Upper lobe of left lung (tissue), 6 donors: ENCODE measurements at regions not wholly inside any gene's neighbourhood (a gene's known extent, or its start where the extent isn't known, plus 50 kb on each side); places are given as distances from the start of the nearest gene placed in this dataset.

Experiments
- ATAC-seq, 2 donors: fragments of 200-7000 bp; cut with Tn5 transposase; one replicate each; pipeline ENCODE4 v1.9.1; 2022; ENCODE audit warnings: mild to moderate bottlenecking in 2 of 2, moderate library complexity in 2 of 2; ENCODE audit not compliant: low FRiP score in 2 of 2
- DNase-seq, 2 donors: peaks; one replicate each; pipeline ENCODE4 v3.0.0-alpha.2; 2019 to 2020
- H3K27ac ChIP-seq, 4 donors: fragments of 200-600 bp; sonication (generic); one replicate each; pipeline ENCODE4 v1.5.1; 2016 to 2019
- H3K27me3 ChIP-seq, 4 donors: fragments of 200-600 bp; sonication (generic); one replicate each; pipeline ENCODE4 v1.5.1; 2017 to 2019
- H3K36me3 ChIP-seq, 4 donors: fragments of 200-600 bp; sonication (generic); one replicate each; pipeline ENCODE4 v1.5.1; 2016 to 2019
- H3K4me1 ChIP-seq, 4 donors: fragments of 200-600 bp; sonication (generic); one replicate each; pipeline ENCODE4 v1.5.1; 2018 to 2019
- H3K4me3 ChIP-seq, 4 donors: fragments of 200-600 bp; sonication (generic); one replicate each; pipeline ENCODE4 v1.5.1; 2017 to 2019; ENCODE audit warnings: mild to moderate bottlenecking in 2 of 4, moderate library complexity in 1 of 4
- H3K9me3 ChIP-seq, 4 donors: fragments of 200-600 bp; sonication (generic); one replicate each; pipeline ENCODE4 v1.5.1; 2018 to 2019
- CTCF ChIP-seq, 6 experiments: fragments of 450-650 bp in 4 of 6; fragments of 200-600 bp in 2 of 6; sonication (generic) in 2 of 6; IDR thresholded peaks; one replicate each; pipeline ENCODE4 v1.5.1; 2016 to 2019; ENCODE audit warnings: antibody characterized with exemption in 6 of 6
- EP300 ChIP-seq, 4 donors: sonication (generic); formaldehyde crosslinking; IDR thresholded peaks; one replicate each; pipeline ENCODE4 v1.5.1; 2017; ENCODE audit warnings: antibody characterized with exemption in 4 of 4, control low read depth in 2 of 4
- POLR2A ChIP-seq, 4 donors: fragments of 450-650 bp; IDR thresholded peaks; one replicate each; pipeline ENCODE4 v1.5.1; 2016 to 2017; ENCODE audit warnings: antibody characterized with exemption in 4 of 4, mild to moderate bottlenecking in 2 of 4
- POLR2AphosphoS5 ChIP-seq, 2 donors: sonication (generic); formaldehyde crosslinking; IDR thresholded peaks; one replicate each; pipeline ENCODE4 v1.5.1; 2017; ENCODE audit warnings: antibody characterized with exemption in 2 of 2
- WGBS, 2 donors: methylation state at CpG; one replicate each; pipeline ENCODE4 v1.1.5; 2017 to 2018; 5-methylcytosine and 5-hydroxymethylcytosine counted together
- donor health status: DM: no; HTN: no; CAD: no; lungs with moderate emphysema.
- donor health status: DM: no; HTN: yes; CAD: no; lungs with severe emphysema.

GRCh38 chr17:72336804-72337070, 215.9 kb downstream of the SOX9 start:
- no peak for TF ChIP-seq POLR2A (IDR thresholded peaks at IDR 0.05)
- no peak for TF ChIP-seq POLR2AphosphoS5 (IDR thresholded peaks at IDR 0.05)
- TF ChIP-seq EP300 (IDR thresholded peaks at IDR 0.05): no peak
- no peak for TF ChIP-seq CTCF (IDR thresholded peaks at IDR 0.05)
- no peak for DNase-seq
- peaks cover 0 to 11% (median 9%) of the 10 kb centered on the region in 4 donors for H3K4me1 ChIP-seq
- no peak for ATAC-seq
- H3K9me3 ChIP-seq: no peaks in the 10 kb centered on the region
- H3K27ac ChIP-seq: no peak overlapping the region
- WGBS, 2 donors: 90 to 100% methylated on average over 1 of the region's 1 CpG
- H3K27me3 ChIP-seq: no peaks in the 10 kb centered on the region
- H3K36me3 ChIP-seq: no peaks in the 10 kb centered on the region
- no peak overlapping the region for H3K4me3 ChIP-seq

DNA sequence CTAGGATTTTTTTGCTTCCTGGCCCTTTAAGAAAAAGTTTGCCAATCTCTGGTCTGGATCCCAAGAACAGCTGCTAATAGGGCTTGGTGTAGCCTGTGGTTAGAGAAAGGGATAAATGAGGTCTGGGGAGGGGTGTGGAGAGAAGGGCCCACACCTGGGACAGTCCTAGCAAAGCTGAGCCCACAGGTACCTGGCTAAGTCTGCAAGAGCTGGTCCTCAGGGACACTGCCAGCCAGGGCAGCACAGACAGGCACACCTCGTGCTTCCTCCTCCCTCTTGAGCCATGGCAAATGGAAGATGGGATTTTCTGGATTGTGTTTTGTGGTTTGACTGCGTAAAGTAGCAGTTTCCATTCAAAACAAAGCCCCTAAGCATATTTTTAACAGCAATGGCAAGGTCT, 217.5 kb downstream of the SOX9 start:
- H3K36me3 ChIP-seq: no peaks in the 10 kb centered on the region
- WGBS, 2 donors: 43 to 55% methylated on average over 1 to 2 of the region's 2 CpGs
- DNase-seq: no peak
- peaks cover 7 to 11% (median 9%) of the 10 kb centered on the region in 4 donors for H3K4me1 ChIP-seq
- ATAC-seq: no peak
- TF ChIP-seq CTCF (IDR thresholded peaks at IDR 0.05): no peak
- TF ChIP-seq EP300 (IDR thresholded peaks at IDR 0.05): no peak
- no peak for TF ChIP-seq POLR2AphosphoS5 (IDR thresholded peaks at IDR 0.05)
- TF ChIP-seq POLR2A (IDR thresholded peaks at IDR 0.05): no peak
- no peak overlapping the region for H3K27ac ChIP-seq
- no peak overlapping the region for H3K4me3 ChIP-seq
- no peaks in the 10 kb centered on the region for H3K27me3 ChIP-seq
- no peaks in the 10 kb centered on the region for H3K9me3 ChIP-seq

DNA sequence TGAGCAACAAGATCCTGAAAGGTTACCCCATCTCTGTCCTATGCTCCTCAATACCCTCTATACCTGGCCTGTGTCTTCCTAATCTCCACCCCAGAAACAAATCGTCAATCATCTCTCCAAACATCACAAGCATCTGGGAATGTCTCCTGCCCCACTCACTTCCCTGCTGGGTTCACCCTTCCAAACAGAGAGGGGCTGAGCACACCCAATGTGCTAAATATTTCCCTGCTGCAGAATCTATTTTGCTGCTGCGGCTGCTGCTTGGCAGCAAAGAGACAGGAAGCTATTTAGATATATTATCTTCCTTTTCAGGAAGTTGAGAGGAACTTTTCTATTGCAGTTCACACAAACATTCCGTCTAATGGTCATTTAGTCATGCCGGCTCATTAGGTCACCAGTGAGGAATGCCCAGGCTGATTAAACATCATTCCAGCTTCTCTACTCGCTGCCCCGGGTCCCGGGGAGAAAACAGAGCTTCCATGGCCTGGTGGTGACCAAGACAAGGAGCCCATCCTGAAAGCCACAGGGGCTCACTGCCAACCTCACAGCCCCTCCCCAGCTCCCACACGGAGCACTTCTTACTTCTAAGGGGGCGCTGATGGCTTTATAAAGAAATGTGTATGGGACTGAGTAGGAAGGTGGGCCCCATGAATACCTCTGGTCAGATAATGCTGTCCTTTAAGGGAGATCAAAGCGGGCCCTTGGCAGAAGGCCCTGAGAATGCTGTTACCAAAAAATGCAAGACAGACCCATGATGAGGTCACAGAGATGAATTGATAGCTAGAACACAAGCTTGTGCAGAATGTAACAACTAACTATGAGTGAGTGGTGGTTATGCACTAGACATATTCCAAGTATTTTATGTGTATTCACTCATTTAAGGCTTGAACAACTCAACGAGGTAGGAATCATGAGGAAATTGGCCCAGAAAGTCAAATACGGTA, 218.3 kb downstream of the SOX9 start:
- Histone ChIP-seq H3K27me3 (no peaks in the 10 kb centered on the region), H3K4me3 (no peak overlapping the region), H3K27ac (no peak overlapping the region), H3K4me1 (peaks cover 7 to 11% (median 9%) of the 10 kb centered on the region in 4 donors), H3K36me3 (no peaks in the 10 kb centered on the region), H3K9me3 (no peaks in the 10 kb centered on the region)
- 27% methylated on average over 11 to 12 of the region's 12 CpGs for WGBS, 2 donors
- TF ChIP-seq CTCF (IDR thresholded peaks at IDR 0.05) (no peak), POLR2AphosphoS5 (IDR thresholded peaks at IDR 0.05) (no peak), EP300 (IDR thresholded peaks at IDR 0.05) (no peak), POLR2A (IDR thresholded peaks at IDR 0.05) (no peak)
- peak in 1 of 2 donors; percentile 75 for ATAC-seq
- DNase-seq: no peak

DNA sequence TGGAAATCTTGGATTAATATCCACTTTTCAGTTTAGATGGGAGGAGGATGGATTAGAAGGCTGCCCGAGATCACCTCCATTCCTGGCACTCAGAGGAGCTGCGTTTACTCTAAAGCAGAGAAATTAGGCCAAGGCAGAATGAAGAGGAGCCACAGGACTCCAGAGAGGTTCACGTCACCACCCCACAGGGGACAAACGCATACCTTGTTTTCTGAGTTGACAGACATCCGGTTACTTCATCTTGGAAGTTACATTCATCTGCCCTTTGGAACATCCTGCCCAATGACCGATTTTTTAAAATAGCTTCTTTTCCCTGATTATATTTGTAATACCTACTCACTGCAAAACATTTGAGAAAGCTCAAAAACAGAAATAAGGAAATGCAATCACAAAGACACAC, 220.0 kb downstream of the SOX9 start:
- Histone ChIP-seq H3K27ac (no peak overlapping the region), H3K4me1 (peaks cover 7 to 11% (median 9%) of the 10 kb centered on the region in 4 donors), H3K4me3 (no peak overlapping the region), H3K9me3 (no peaks in the 10 kb centered on the region), H3K36me3 (no peaks in the 10 kb centered on the region), H3K27me3 (no peaks in the 10 kb centered on the region)
- no peak for ATAC-seq
- TF ChIP-seq POLR2AphosphoS5 (IDR thresholded peaks at IDR 0.05) (no peak), CTCF (IDR thresholded peaks at IDR 0.05) (no peak), EP300 (IDR thresholded peaks at IDR 0.05) (no peak), POLR2A (IDR thresholded peaks at IDR 0.05) (no peak)
- 70 to 84% methylated on average over 6 of the region's 6 CpGs for WGBS, 2 donors
- no peak for DNase-seq

GRCh38 chr17:72342061-72342460, 221.2 kb downstream of the SOX9 start:
- peaks cover 7 to 11% (median 9%) of the 10 kb centered on the region in 4 donors for H3K4me1 ChIP-seq
- DNase-seq (no peak), ATAC-seq (no peak)
- H3K9me3 ChIP-seq: no peaks in the 10 kb centered on the region
- no peaks in the 10 kb centered on the region for H3K36me3 ChIP-seq
- TF ChIP-seq CTCF (IDR thresholded peaks at IDR 0.05): no peak
- no peak for TF ChIP-seq POLR2AphosphoS5 (IDR thresholded peaks at IDR 0.05)
- TF ChIP-seq EP300 (IDR thresholded peaks at IDR 0.05): no peak
- no peak for TF ChIP-seq POLR2A (IDR thresholded peaks at IDR 0.05)
- H3K27ac ChIP-seq: no peak overlapping the region
- WGBS, 2 donors: 53 to 55% methylated on average over 5 of the region's 5 CpGs
- H3K27me3 ChIP-seq: no peaks in the 10 kb centered on the region
- H3K4me3 ChIP-seq: no peak overlapping the region
